HCT116 (cell line): ENCODE measurements at regions not wholly inside any gene's neighbourhood (a gene's known extent, or its start where the extent isn't known, plus 50 kb on each side); places are given as distances from the start of the nearest gene placed in this dataset.

Experiments used
- CTCF ChIP-seq, 3 experiments: fragments of 200-600 bp in 1 of 3; sonication (generic) in 1 of 3; IDR thresholded peaks in 2 of 3; conservative IDR thresholded peaks in 1 of 3; 2 replicates each; pipeline ENCODE4 v1.5.1; 2012 to 2017; ENCODE audit warnings: low read depth in 2 of 3, low read length in 2 of 3, antibody characterized with exemption in 1 of 3, borderline replicate concordance in 1 of 3, control low read depth in 1 of 3, mild to moderate bottlenecking in 1 of 3, mixed read lengths in 1 of 3, mixed run types in 1 of 3, moderate library complexity in 1 of 3; ENCODE audit not compliant: insufficient read depth in 1 of 3
- EZH2 ChIP-seq: fragments of 200-600 bp; sonication (generic); IDR thresholded peaks from 2 replicates; pipeline ENCODE4 v1.6.1; 2017; ENCODE audit warnings: antibody characterized with exemption, mixed run types
- JUND ChIP-seq: IDR thresholded peaks from 2 replicates; pipeline ENCODE4 v1.6.1; 2012

GRCh38 chr5:143514616-143515335 is 111.3 kb upstream of the NR3C1 start:
- TF ChIP-seq CTCF (IDR thresholded peaks at IDR 0.05 in 2 of 3, conservative IDR thresholded peaks at IDR 0.05 in 1 of 3; ENCODE audit: borderline replicate concordance in 1 of 3, insufficient read depth in 1 of 3, low read depth in 2 of 3, low read length in 2 of 3), result no peak
- TF ChIP-seq EZH2, result no peak
- TF ChIP-seq JUND, result no peak
